Astrocyte (in vitro differentiated cells and primary cell): ENCODE measurements at regions not wholly inside any gene's neighbourhood (a gene's known extent, or its start where the extent isn't known, plus 50 kb on each side); places are given as distances from the start of the nearest gene placed in this dataset.

Experiments used
- DNase-seq: peaks from one replicate; pipeline ENCODE4 v3.0.0-alpha.2; 2010; ENCODE audit warnings: low read depth
- FAIRE-seq: peaks from 2 replicates; lab custom pipeline; 2011; peaks lifted over from hg19 to GRCh38; lab: Jason Lieb, UNC
- H2AFZ ChIP-seq: 2 replicates; pipeline ENCODE4 v1.6.0; 2012; ENCODE audit warnings: low read depth, low read length, inconsistent platforms
- H3K27ac ChIP-seq: 2 replicates; pipeline ENCODE4 v1.5.1; 2011; ENCODE audit warnings: low read depth, low read length, inconsistent platforms
- H3K27me3 ChIP-seq: 2 replicates; pipeline ENCODE4 v1.6.0; 2011; ENCODE audit warnings: low read length, inconsistent platforms; ENCODE audit not compliant: insufficient read depth
- H3K36me3 ChIP-seq: 2 replicates; pipeline ENCODE4 v1.5.1; 2011; ENCODE audit warnings: low read length, inconsistent platforms; ENCODE audit not compliant: insufficient read depth
- H3K4me1 ChIP-seq: 2 replicates; pipeline ENCODE4 v1.5.1; 2011; ENCODE audit warnings: low read length, inconsistent platforms; ENCODE audit not compliant: insufficient read depth
- H3K4me2 ChIP-seq: 2 replicates; pipeline ENCODE4 v1.6.0; 2012; ENCODE audit warnings: low read length, inconsistent platforms
- H3K4me3 ChIP-seq: 2 replicates; pipeline ENCODE4 v1.5.1; 2011; ENCODE audit warnings: low read depth, mild to moderate bottlenecking, low read length, inconsistent platforms; ENCODE audit not compliant: insufficient read depth
- H3K79me2 ChIP-seq: 2 replicates; pipeline ENCODE4 v1.6.0; 2012; ENCODE audit warnings: mild to moderate bottlenecking, low read length, inconsistent platforms; ENCODE audit not compliant: insufficient read depth
- H3K9ac ChIP-seq: 2 replicates; pipeline ENCODE4 v1.6.0; 2012; ENCODE audit warnings: mild to moderate bottlenecking, low read length, inconsistent platforms
- H3K9me3 ChIP-seq: 2 replicates; pipeline ENCODE4 v1.5.1; 2012; ENCODE audit warnings: low read depth, mild to moderate bottlenecking, low read length, inconsistent platforms; ENCODE audit not compliant: insufficient read depth
- H4K20me1 ChIP-seq: 2 replicates; pipeline ENCODE4 v1.6.0; 2012; ENCODE audit warnings: low read length, inconsistent platforms; ENCODE audit not compliant: insufficient read depth
- H3K27ac Mint-ChIP-seq: one replicate; pipeline ENCODE4 v1.8.0; 2021; ENCODE audit warnings: mild to moderate bottlenecking, mixed read lengths; ENCODE audit not compliant: unreplicated experiment
- H3K27me3 Mint-ChIP-seq: one replicate; pipeline ENCODE4 v1.8.0; 2021; ENCODE audit warnings: low read depth, mixed read lengths; ENCODE audit not compliant: unreplicated experiment
- H3K36me3 Mint-ChIP-seq: one replicate; pipeline ENCODE4 v1.8.0; 2021; ENCODE audit warnings: low read depth, mixed read lengths; ENCODE audit not compliant: unreplicated experiment
- H3K4me1 Mint-ChIP-seq: one replicate; pipeline ENCODE4 v1.8.0; 2021; ENCODE audit warnings: low read depth, mixed read lengths; ENCODE audit not compliant: unreplicated experiment
- H3K4me3 Mint-ChIP-seq: one replicate; pipeline ENCODE4 v1.8.0; 2021; ENCODE audit warnings: mild to moderate bottlenecking, moderate library complexity, mixed read lengths; ENCODE audit not compliant: unreplicated experiment
- H3K9me3 Mint-ChIP-seq: one replicate; pipeline ENCODE4 v1.8.0; 2021; ENCODE audit warnings: mild to moderate bottlenecking, mixed read lengths; ENCODE audit not compliant: unreplicated experiment
- EZH2 ChIP-seq: IDR thresholded peaks from 2 replicates; pipeline ENCODE4 v1.6.1; 2012; ENCODE audit warnings: mild to moderate bottlenecking, low read length, inconsistent platforms; ENCODE audit not compliant: insufficient read depth
- TF ChIP-seq, protein P1 (sequence below): IDR thresholded peaks from 2 replicates; pipeline ENCODE4 v1.5.1; 2011; ENCODE audit warnings: low read depth, mild to moderate bottlenecking, inconsistent platforms, low read length, moderate library complexity; ENCODE audit not compliant: insufficient read depth

DNA sequence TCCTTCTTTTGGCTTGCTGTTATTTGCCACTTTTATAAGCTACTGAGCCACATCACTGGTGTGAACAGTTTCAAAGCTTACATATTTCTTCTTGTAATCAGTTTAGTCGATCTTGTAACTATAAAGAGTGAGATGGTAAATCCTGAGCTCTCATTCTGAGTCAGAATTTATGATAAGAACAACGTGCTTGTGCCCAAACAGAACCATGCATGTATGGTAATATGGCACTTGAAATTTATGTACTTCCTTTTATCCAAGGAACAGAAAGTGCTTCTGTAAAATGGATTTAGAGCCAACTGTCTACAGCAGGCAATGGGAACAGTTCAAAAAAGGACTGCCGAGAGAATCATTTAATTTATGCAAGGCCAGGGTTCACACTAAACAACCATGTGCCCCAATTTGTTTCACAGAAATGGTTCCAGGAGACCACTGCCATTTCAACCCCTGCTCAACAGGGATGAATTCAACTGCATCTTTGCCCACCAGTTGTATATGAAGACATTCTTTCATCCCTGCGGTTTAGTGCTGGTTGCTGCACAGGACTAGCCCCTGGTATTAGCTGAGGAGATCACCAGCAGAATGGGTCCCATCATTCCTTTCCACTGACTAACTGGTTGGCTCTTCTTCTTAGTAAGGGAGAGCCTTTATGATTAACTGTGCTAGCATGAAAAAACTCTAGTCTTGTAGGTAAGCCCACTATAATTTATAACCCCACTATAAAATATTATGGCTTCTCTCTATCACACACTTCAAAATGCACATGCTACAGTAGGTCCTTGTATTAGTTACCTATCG, 162.9 kb upstream of the PGRMC2 start:
- Mint-ChIP-seq H3K27me3 (no peaks in the 10 kb centered on the region), H3K36me3 (peaks cover 11% of the 10 kb centered on the region), H3K4me1 (peaks cover 31% of the 10 kb centered on the region), H3K27ac (no peak overlapping the region), H3K9me3 (peaks cover 3% of the 10 kb centered on the region), H3K4me3 (no peak overlapping the region)
- TF ChIP-seq EZH2: no peak
- TF ChIP-seq, protein P1, sequence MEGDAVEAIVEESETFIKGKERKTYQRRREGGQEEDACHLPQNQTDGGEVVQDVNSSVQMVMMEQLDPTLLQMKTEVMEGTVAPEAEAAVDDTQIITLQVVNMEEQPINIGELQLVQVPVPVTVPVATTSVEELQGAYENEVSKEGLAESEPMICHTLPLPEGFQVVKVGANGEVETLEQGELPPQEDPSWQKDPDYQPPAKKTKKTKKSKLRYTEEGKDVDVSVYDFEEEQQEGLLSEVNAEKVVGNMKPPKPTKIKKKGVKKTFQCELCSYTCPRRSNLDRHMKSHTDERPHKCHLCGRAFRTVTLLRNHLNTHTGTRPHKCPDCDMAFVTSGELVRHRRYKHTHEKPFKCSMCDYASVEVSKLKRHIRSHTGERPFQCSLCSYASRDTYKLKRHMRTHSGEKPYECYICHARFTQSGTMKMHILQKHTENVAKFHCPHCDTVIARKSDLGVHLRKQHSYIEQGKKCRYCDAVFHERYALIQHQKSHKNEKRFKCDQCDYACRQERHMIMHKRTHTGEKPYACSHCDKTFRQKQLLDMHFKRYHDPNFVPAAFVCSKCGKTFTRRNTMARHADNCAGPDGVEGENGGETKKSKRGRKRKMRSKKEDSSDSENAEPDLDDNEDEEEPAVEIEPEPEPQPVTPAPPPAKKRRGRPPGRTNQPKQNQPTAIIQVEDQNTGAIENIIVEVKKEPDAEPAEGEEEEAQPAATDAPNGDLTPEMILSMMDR: no peak
- H3K4me3 ChIP-seq: no peak overlapping the region
- DNase-seq: no peak
- H3K9ac ChIP-seq: no peak overlapping the region
- H3K4me1 ChIP-seq: peaks cover 16% of the 10 kb centered on the region
- H3K9me3 ChIP-seq: no peaks in the 10 kb centered on the region
- H3K27ac ChIP-seq: no peak overlapping the region
- no peaks in the 10 kb centered on the region for H3K36me3 ChIP-seq
- H2AFZ ChIP-seq: no peak overlapping the region
- H3K4me2 ChIP-seq: no peak overlapping the region
- FAIRE-seq: no peak
- H3K27me3 ChIP-seq: no peaks in the 10 kb centered on the region
- H3K79me2 ChIP-seq: no peaks in the 10 kb centered on the region
- no peaks in the 10 kb centered on the region for H4K20me1 ChIP-seq

DNA sequence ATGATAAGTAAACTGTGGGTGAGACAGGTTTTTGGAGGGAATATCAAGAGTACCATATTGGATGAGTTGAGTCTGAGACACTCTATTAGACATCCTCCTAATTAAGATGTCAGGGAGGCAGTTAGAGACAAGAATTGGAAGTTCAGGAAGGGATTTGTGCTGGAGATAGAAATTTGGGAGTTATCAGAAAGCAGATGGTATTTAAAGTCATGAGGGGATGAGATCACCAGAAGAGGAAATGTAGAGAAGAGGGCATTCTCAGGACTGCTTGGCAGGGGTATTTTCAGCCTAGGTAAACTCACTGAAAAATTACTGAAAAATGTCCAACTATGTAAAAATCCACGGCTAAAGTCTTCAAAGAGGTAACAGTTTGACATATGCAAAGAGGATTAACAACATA, 161.6 kb upstream of the PGRMC2 start:
- H4K20me1 ChIP-seq: no peaks in the 10 kb centered on the region
- peaks cover 9% of the 10 kb centered on the region for H3K9me3 Mint-ChIP-seq
- peaks cover 3% of the 10 kb centered on the region for H3K4me1 ChIP-seq
- FAIRE-seq (no peak), DNase-seq (no peak)
- no peaks in the 10 kb centered on the region for H3K27me3 ChIP-seq
- no peaks in the 10 kb centered on the region for H3K27me3 Mint-ChIP-seq
- H3K4me3 Mint-ChIP-seq: no peak overlapping the region
- no peak overlapping the region for H3K27ac ChIP-seq
- peaks cover 19% of the 10 kb centered on the region for H3K4me1 Mint-ChIP-seq
- TF ChIP-seq, protein P1: no peak
- TF ChIP-seq EZH2: no peak
- H3K9me3 ChIP-seq: no peaks in the 10 kb centered on the region
- H3K4me3 ChIP-seq: no peak overlapping the region
- no peak overlapping the region for H2AFZ ChIP-seq
- H3K9ac ChIP-seq: no peak overlapping the region
- no peaks in the 10 kb centered on the region for H3K79me2 ChIP-seq
- H3K36me3 Mint-ChIP-seq: peaks cover 16% of the 10 kb centered on the region
- H3K36me3 ChIP-seq: no peaks in the 10 kb centered on the region
- H3K27ac Mint-ChIP-seq: no peak overlapping the region
- no peak overlapping the region for H3K4me2 ChIP-seq
